GM19468 (cell line): ENCODE measurements at regions not wholly inside any gene's neighbourhood (a gene's known extent, or its start where the extent isn't known, plus 50 kb on each side); places are given as distances from the start of the nearest gene placed in this dataset.
"Not testable (repeated sequence)": the region's sequence is repeated elsewhere in the genome, so short reads cannot be mapped to it uniquely, and the experiment has no call there.

Experiments
- ATAC-seq: cut with Tn5 transposase; IDR thresholded peaks from one replicate; pipeline ENCODE4 v1.9.1; 2021; ENCODE audit warnings: mild to moderate bottlenecking, moderate library complexity, moderate number of reproducible peaks; ENCODE audit not compliant: unreplicated experiment; ENCODE audit errors: extremely low read depth

- ATAC-seq = no peak
Observed at GRCh38 chr5:13179407-13180087, 764.9 kb downstream of the DNAH5 start.

DNA sequence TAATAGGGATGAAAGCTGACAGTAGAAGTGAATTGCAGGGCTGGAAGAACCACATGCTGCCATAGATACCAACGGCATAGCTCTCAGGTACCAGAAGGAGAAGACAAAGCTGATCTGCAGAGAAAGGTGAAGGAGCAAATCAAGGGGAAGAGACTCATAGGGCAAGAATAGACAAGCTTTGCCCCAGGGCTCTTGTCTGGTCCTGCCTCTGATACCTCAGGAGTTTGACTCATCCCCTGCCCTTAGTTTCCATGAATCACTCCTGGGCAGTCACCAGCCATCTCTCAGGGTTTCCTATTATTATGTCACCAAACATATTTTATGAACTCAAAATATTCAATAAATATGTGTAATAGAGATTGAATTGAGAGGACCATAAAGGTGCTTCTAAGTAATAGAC, 800.9 kb downstream of the DNAH5 start:
- no peak for ATAC-seq

- ATAC-seq = no peak
Observed at GRCh38 chr5:13143214-13143613, 801.3 kb downstream of the DNAH5 start.

DNA sequence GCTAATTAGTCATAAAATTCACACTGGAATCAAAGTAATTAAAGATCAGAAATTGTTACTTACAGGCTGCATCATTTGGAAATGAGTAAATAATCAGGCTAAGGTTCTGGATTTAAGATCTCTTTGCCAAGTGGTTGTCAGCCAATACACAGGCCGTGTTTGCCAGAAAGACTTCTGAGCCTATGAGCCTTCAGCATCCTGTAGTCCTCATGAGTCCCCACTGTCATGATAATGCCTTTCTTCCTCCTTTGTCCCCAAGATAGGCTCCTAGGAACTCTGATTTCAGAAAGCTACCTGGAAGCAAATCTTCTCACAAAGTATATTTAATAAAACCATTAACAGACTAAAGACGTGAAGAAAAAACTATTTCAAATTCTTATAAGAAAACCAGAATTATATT, 810.5 kb downstream of the DNAH5 start:
- no peak for ATAC-seq

DNA sequence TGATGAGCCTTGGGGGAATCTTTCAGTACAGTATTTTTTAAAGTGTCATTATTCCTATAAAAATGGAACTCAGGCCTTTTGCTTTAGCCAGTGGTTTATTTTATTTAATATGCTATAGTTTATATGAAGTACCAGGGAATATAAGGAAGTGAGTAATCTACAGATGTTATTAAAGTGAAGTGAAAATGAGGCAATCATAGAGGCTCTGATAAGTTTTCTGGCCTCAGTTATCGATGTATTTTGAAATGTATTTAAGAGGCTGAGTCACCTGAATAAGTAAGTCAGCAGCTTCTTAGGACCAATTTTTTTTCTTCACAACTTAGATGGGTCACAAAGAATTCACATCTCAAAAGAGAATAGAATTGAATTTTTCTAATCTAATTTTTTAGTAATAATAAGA, 829.0 kb downstream of the DNAH5 start:
- no peak for ATAC-seq

DNA sequence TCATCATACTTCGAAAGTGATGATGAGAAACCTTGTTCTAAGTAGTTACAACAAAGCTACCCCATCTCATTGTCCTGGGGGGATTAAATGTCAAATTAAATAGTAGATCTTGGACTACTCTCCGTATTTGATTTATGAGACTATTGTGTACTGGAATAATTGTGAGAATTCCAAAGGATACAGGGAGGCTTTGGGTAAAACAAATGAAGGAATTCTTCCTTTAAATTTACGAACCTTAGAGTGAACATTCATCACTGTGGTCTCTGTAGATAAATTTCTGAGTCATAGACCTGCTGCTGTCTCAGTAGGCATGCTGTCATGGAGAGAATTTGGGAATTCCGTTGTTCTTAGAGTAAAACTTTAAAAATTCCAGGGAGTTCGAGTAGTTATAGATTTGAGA, 836.2 kb downstream of the DNAH5 start:
- ATAC-seq = no peak

DNA sequence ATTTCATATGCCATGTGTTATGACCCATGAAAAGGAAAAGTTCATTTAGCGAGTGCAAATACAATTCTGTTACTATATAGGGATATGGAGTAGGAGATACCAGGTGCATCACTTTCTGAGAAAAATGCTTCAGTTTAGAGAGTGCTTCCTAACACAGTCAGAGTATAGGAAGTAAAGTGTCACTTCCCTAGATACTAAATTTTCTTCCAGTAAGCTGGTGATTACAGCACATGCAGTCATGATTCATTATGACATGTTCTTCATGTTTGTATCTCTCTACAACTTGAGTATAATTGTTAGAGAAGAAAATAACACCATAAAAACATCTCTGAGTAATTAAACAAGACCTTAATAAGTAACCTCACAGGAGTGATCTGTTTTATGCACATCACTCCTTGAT, 837.0 kb downstream of the DNAH5 start:
- no peak for ATAC-seq

DNA sequence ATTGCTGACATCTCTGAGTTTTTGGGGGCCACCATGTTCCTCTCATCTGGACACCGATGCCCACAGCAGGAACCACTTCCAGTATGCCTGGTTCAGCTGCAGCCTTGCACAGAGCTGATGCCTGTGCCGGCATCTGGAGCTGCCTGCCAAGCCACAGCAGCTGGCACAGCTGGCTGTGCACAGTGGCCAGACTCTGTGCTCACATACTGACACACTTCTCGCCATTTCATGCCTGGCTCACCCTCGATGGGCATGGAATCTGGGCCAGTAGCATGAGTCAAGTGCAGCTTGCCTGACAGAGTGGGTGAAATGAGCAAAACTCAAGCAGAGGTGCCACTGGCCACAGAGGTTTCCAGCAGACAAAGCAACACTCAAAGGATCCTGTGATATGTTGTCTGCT, 863.4 kb downstream of the DNAH5 start:
- no peak for ATAC-seq

DNA sequence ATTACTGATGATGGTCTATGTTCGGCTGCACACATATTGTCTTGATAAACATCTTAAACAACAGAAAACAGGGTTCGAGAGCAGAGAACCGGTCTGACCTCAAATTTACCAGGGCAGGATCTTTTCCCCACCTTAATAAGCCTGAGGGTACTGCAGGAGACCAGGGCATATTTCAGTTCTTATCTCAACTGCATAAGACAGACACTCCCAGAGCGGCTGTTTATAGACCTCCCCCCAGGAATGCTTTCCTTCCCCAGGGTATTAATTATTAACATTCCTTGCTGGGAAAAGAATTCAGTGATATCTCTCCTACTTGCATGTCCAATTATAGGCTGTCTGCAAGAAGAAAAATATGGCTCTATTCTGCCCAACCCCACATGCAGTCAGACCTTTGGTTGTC, 871.6 kb downstream of the DNAH5 start:
- not testable (repeated sequence) for ATAC-seq

GRCh38 chr5:13063088-13063487, 881.4 kb downstream of the DNAH5 start:
- no peak for ATAC-seq

- no peak for ATAC-seq
Observed at GRCh38 chr5:13045897-13046551, 898.5 kb downstream of the DNAH5 start.

GRCh38 chr5:13034061-13034460, 910.4 kb downstream of the DNAH5 start:
- no peak for ATAC-seq

GRCh38 chr5:13029211-13029610, 915.3 kb downstream of the DNAH5 start:
- no peak for ATAC-seq

DNA sequence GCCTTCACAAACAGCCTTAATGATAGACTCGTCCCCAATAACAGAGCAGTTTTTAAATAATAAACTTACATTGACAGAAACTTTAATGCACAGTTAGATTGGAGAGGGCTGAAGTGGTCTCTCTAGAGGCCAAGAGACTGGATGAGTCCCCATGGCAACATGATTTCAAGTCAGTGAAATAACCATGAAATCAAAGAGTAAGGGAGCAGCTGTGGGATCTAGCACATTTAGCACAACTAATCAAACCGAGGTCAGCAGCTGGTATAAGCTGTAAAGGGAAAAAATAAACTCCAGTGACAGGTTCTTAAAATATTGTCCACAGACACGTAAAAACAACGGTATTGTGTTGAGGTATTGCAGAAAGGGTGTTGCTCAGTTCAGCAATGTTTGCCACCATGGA, 916.6 kb downstream of the DNAH5 start:
- ATAC-seq = no peak

GRCh38 chr5:13019729-13020128, 924.8 kb downstream of the DNAH5 start:
- no peak for ATAC-seq

- ATAC-seq = no peak
Observed at GRCh38 chr5:13003457-13003856, 941.0 kb downstream of the DNAH5 start.

GRCh38 chr5:12999667-13000066, 944.8 kb downstream of the DNAH5 start:
- no peak for ATAC-seq

GRCh38 chr5:12985142-12985541, 959.3 kb downstream of the DNAH5 start:
- ATAC-seq = no peak

DNA sequence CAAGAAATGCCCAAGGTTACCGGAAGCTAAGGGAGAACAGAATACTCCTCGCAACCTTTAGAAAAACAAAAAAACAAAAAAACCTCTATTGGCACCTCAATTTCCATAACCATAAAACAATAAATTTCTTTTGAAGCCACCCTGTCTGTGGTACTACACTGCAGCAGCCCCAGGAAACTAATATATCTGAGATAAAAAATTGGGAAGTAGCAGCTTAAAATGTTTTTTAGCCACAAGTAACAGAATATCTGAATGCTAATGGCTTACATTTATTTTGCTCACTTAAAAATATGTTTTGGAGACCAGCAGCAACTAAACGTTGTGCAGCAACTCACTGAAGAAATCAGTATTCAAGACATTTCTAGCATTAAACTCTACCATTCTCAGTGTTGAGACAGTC, 969.6 kb downstream of the DNAH5 start:
- no peak for ATAC-seq

- ATAC-seq = no peak
Observed at GRCh38 chr5:12965804-12966203, 978.7 kb downstream of the DNAH5 start.

GRCh38 chr5:12959713-12960112, 984.8 kb downstream of the DNAH5 start:
- no peak for ATAC-seq

GRCh38 chr5:12952409-12952808, 992.1 kb downstream of the DNAH5 start:
- ATAC-seq = no peak
